HG03196 (cell line): ENCODE measurements at regions not wholly inside any gene's neighbourhood (a gene's known extent, or its start where the extent isn't known, plus 50 kb on each side); places are given as distances from the start of the nearest gene placed in this dataset.

ENCODE experiments used
- ATAC-seq: cut with Tn5 transposase; IDR thresholded peaks from one replicate; pipeline ENCODE4 v1.9.1; 2021; ENCODE audit not compliant: unreplicated experiment

DNA sequence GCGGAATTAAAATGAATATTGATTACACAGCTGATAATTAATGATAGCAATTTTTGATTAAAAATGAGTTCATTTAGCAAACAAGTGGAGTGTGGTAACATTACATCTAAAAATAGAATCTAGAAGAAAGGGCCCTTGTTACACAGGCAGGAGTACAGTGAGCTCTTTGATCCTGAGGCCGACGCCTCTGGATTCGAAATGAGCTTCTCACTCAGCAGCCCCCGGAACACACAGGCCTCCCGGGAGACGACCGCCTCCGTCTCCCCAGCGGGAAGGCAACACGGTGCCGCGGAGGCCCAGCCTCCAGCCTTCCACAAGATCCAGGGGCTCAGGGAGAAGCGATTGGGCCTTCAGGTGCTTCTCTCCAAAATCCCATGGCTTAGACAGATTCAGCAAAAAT is 379.1 kb downstream of the BRD1 start:
- no peak for ATAC-seq

DNA sequence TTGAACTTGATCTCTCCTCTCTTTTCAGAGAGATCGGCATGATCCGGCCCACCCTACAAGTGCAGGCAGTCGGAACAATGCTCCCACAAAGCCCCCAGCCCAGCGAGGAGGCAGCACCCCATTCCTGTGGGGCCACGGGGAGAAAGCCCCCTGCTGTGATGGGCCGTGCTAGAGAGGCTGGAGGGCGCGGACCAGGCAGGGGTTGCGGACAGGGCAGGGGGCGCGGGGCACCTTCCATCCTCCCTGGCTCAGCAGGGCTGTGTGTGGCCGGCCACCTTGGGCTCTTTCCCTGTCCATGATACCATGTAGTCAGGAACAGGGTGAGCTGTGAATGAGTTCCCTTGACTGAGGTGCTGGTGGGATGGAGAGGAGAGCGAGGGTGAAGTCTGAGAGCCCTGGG is 379.8 kb downstream of the BRD1 start:
- no peak for ATAC-seq

- no peak for ATAC-seq
Measured at GRCh38 chr22:49446759-49447710, 380.6 kb downstream of the BRD1 start.

DNA sequence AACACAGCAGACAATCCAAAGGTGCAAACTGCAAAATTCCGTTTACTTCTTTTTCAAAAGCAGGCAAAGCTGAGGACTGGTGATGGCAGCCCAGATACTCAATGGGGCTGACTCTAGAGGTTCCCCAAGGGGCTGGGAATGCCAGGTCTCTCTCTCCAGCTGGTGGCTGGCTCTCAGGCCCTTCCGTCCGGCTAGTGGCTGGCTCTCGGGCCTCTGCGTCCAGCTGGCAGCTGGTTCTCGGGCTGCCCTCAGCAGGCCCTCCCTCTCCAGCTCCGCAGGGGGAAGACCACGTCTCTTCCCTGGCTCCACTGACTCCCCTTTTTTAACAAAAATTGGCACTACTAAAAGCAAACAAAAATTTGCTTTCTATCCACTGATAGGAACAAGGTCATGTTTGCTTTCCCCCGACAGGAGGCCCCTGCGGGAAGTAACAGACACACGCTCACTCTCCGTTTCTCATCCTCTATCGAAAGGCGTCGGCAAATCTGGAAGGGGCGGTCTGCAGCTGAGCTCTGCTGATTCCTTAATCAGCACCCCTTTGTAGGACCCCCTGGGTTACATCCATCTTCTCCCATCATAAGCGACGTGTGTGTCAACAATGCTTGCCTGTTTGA is 381.4 kb downstream of the BRD1 start:
- ATAC-seq: no peak

- no peak for ATAC-seq
Measured at GRCh38 chr22:49444781-49445180, 382.9 kb downstream of the BRD1 start.

- ATAC-seq: no peak
Measured at GRCh38 chr22:49440931-49441330, 386.7 kb downstream of the BRD1 start.

GRCh38 chr22:49439373-49439772 is 388.3 kb downstream of the BRD1 start:
- ATAC-seq: no peak

- no peak for ATAC-seq
Measured at GRCh38 chr22:49437956-49438355, 389.7 kb downstream of the BRD1 start.

DNA sequence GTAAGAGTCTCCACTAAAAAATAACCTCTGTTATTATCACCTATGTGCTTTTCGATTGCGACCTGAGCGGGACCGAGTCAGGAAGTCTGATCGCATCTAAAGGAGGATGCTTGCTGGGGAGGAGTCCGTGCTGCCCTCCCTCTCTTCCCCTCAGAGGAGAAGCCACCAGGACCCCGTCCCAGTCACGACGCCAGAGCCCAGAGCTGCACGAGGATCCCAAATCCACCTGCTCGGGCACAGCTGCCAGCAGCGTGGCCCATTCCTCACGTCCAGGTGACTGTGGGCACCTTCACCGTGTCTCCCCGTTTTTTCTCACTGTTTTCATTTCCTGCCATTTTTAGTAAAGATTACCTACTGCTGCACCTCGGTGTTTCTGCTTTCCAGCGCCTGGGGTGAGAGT is 390.3 kb downstream of the BRD1 start:
- no peak for ATAC-seq

DNA sequence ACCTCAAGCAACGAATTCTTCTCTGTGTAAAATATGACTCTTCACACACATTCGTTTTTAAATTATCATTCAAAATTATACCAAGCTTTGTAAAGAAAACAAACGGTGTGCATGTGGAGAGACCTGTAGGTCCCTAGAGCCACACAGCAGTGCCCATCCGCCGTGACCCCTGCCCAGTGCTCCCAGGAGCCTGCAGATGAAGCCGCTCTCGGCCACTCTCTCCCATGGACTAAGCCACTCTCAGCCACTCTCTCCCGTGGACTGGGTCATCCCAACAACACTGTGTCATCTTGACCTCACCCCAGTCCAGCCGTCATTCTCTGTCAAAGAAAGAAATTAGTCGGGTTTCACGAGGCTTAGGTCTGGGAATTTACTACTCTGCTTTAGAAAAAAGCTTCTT is 391.6 kb downstream of the BRD1 start:
- no peak for ATAC-seq

DNA sequence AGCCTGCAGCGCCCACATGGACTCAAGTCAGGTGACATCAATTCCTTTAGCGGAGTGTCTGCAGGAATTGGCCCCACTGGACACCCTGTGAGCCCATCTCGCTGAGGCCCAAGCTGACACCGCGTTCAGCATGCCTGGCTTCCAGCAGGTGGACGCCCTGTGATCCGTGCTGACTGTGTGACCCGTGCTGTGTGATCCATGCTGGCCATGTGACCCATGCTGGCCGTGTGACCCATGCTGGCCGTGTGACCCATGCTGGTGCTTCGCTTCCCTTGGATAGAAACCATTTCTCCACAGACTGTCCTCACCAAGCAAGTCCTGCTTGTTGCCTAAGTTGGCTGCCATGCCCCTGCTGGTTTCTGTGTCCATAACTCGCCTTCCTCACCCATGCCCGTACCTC is 392.1 kb downstream of the BRD1 start:
- ATAC-seq: no peak

GRCh38 chr22:49433717-49434611 is 393.7 kb downstream of the BRD1 start:
- no peak for ATAC-seq

- ATAC-seq: no peak
Measured at GRCh38 chr22:49432897-49433443, 394.7 kb downstream of the BRD1 start.

DNA sequence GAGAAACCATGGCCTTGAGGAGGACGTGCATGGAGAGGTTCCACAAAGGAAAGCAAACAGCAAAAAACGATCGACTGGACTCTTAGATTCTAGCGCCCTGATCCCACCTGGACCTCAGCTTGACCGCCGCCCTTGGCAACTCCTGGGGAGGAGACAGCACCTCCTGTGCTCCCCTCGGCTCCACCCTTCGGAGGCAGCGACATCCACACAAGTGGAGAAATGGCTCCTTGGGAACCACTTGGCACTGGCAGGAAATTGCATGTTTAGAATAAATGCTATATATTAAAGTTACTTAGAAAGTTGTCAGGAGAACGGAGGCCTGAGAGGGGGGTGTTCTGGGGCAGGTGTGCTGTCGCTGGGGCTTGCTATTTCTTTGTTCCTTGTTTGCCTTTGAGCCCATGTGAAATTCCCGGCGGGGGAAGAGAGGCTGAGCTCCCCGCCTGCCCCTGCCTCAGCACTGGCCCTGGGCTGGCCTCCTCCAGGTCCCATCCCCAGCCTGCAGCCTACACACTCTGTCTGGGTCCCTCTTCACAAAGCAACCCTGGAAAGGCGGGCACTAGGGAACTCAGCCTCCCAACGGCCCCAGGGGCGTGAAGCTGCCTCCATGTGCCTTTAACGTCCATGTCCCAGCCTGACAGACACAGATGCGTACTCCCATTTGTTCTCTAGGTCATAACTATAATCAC is 395.3 kb downstream of the BRD1 start:
- no peak for ATAC-seq

GRCh38 chr22:49431551-49431950 is 396.1 kb downstream of the BRD1 start:
- ATAC-seq: no peak

DNA sequence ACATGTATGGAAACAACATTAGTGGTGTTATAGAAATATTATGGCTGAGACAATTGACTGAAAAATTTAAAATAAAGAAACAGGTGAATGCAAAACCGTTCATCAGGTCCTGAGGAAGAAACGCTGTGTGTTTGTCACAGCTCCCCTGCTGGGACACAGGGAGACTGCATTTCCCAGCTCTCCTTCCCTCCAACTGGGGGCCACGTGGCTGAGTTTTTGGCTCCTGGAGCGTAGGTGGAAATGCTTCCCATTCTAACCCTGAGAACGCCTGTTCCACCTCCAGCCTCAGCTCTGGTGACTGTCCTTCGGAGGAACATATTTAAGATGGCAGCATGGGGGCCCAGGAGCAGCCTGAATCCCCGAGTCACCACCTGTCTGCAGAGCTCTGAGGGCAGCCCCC is 398.6 kb downstream of the BRD1 start:
- ATAC-seq: no peak

- no peak for ATAC-seq
Measured at GRCh38 chr22:49427941-49428340, 399.7 kb downstream of the BRD1 start.

DNA sequence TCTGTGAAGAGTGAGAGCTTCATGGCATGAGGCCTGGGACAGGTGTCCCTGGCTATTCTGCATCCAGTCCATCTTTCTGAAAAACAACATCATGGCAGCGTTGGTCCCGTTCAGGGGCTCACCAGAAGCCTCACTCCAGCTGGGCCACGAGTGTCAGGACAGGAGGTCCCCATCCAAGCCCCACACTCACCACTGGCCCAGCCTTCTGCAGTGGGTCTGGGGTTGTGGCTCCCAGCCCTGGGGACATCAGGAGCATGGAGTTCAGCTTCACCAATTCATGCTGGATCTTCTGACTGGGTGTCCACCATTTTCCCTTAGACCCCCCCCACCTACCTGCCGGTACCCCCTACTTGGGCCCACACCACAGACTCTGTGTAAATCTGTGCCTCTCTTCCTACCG is 400.3 kb downstream of the BRD1 start:
- no peak for ATAC-seq

DNA sequence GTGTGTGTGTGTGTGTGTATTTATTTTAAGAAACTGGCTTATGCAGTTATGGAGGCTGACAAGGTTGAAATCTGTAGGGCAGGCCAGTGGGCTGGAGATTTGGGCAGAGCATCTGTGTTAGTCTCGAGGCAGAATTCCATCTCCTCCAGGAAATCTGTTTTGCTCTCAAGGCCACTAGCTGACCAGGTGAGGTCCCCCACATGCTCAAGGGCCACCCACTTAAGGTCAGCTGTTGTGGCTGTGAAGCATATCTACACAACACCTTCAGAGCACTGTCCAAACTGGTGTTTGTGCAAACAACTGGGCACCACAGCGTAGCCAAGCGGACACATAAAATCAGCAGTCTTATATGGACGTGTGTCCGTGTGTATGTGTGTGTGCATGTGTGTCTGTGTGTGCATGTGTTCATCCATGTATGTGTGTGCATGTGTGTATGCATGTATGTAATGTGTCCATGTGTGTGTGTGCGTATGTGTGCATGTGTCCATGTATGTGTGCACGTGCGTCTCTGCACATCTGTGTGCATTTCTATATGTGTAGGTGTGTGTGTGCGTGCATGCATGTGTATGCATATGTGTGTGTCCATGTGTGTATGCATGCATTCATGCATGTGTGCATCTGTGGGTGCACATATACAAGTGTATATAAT is 400.9 kb downstream of the BRD1 start:
- no peak for ATAC-seq

DNA sequence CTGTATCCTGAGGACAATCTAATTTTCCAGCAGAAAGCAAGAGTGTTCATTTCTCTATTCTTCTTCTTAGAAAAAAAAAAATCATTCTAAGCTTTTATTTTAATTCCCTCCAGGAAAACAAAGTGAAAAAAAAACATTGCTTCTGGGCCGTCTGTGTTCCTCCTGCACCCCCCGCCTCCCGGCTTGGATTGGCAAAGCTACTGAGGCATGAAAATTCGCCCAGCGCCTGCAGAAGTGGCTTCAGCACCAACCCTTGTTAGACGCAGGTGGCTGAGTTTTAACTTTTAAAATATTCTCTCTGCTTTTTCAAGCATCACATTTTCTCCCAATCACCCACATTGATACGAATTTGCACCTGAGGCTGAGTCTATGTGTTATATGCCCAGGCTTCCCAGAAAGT is 401.6 kb downstream of the BRD1 start:
- no peak for ATAC-seq
